Tibial artery (tissue), 4 donors: ENCODE measurements at regions not wholly inside any gene's neighbourhood (a gene's known extent, or its start where the extent isn't known, plus 50 kb on each side); places are given as distances from the start of the nearest gene placed in this dataset.

Source experiments
- DNase-seq, 2 donors: peaks; one replicate each; pipeline ENCODE4 v3.0.0-alpha.2; 2019
- H3K27ac ChIP-seq, 2 donors: fragments of 200-600 bp; sonication (generic) in 1 of 2; 1 replicate in 1 of 2; 2 replicates in 1 of 2; pipeline ENCODE4 v1.5.1; 2018 to 2019; ENCODE audit warnings: mild to moderate bottlenecking in 1 of 2
- H3K27me3 ChIP-seq, 2 donors: fragments of 200-600 bp; sonication (generic) in 1 of 2; one replicate each; pipeline versions ENCODE4 v1.5.1 to v1.6.0; 2016 to 2019
- H3K36me3 ChIP-seq, 3 donors: fragments of 200-600 bp; sonication (generic) in 2 of 3; one replicate each; pipeline ENCODE4 v1.5.1; 2016 to 2019; ENCODE audit warnings: mild to moderate bottlenecking in 2 of 3
- H3K4me1 ChIP-seq, 4 donors: fragments of 200-600 bp; sonication (generic) in 2 of 4; 1 replicate in 3 of 4; 2 replicates in 1 of 4; pipeline ENCODE4 v1.5.1; 2016 to 2019
- H3K4me3 ChIP-seq, 2 donors: fragments of 200-600 bp; sonication (generic) in 1 of 2; 1 replicate in 1 of 2; 2 replicates in 1 of 2; pipeline ENCODE4 v1.5.1; 2018 to 2019; ENCODE audit warnings: mild to moderate bottlenecking in 2 of 2
- H3K9me3 ChIP-seq, 3 donors: fragments of 200-600 bp; sonication (generic) in 1 of 3; one replicate each; pipeline ENCODE4 v1.5.1; 2016 to 2019
- intact Hi-C: fragments of 100-400 bp; cut with DNase I; formaldehyde crosslinking; loops from one replicate; pipeline ENCODE4 v1.15.0; 2023; ENCODE audit warnings: low total_unique reads
- TF ChIP-seq, protein P1 (sequence below), 2 experiments: fragments of 200-600 bp in 1 of 2; fragments of 450-650 bp in 1 of 2; IDR thresholded peaks; one replicate each; pipeline ENCODE4 v1.5.1; 2017 to 2019; ENCODE audit warnings: antibody characterized with exemption in 2 of 2, mild to moderate bottlenecking in 1 of 2, moderate library complexity in 1 of 2

DNA sequence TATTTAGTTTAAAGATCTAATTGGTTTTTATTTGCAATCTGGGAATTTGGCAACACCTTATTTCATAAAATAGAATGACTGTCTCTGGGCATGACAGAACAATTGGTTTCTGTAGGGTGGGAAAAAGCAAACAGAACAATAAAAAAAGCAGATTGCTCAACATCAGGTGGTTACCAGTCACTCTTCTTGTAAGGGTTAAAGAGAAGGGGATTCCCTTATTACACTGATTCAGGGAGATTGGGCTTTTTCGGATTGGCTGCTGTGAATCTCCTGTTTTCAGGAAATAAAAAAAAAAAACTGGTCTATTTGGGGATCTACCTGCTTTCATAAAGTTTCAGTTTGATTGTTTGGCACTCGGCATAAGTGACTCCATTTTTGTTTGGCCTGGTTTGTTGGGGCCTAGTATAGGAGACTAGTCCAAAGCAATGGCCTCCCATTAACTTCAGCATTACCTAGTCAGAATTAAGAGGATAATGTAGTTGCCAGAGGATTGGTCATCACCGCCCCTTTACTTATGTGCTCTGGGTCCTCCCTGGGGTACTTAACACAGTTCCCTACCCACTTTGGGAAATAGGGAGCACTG, 380.5 kb downstream of the IDS start:
- intact Hi-C loops: no loop called here

DNA sequence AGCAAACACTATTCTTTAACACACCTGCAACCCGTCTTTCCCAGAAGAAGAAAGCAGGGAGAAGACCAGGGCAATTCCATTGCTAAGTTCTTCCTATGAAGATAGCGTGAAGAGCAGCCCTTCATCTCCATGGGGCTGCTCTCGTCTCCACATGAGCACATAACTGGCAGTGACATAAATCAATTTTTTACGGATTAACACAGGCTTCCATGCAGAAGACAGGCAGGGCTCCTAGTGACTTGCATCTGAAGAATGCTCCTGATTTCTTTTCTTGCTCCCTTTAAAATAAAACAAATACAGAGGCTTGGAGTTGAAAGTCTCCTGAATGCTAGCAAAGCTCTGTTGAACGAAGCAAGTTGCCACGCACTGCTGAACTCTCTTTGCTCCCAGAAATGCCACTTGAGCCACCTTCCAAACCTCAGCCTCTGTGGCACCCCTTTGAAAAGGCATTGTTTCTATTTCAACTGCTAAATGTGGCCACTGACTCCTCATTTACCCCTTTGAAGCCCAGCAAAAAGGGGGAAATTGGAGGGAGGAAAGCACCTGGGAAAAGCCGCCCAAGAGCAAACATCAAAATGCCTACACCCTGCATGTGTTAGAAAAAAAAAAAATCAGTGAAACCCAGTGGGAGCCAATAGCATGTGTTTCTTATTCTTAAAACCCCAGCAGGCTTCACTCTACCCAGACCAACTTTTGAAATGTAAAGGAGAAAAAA, 383.7 kb downstream of the IDS start:
- no peaks in the 10 kb centered on the region for H3K36me3 ChIP-seq
- H3K27ac ChIP-seq: no peak overlapping the region
- TF ChIP-seq, protein P1, sequence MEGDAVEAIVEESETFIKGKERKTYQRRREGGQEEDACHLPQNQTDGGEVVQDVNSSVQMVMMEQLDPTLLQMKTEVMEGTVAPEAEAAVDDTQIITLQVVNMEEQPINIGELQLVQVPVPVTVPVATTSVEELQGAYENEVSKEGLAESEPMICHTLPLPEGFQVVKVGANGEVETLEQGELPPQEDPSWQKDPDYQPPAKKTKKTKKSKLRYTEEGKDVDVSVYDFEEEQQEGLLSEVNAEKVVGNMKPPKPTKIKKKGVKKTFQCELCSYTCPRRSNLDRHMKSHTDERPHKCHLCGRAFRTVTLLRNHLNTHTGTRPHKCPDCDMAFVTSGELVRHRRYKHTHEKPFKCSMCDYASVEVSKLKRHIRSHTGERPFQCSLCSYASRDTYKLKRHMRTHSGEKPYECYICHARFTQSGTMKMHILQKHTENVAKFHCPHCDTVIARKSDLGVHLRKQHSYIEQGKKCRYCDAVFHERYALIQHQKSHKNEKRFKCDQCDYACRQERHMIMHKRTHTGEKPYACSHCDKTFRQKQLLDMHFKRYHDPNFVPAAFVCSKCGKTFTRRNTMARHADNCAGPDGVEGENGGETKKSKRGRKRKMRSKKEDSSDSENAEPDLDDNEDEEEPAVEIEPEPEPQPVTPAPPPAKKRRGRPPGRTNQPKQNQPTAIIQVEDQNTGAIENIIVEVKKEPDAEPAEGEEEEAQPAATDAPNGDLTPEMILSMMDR (IDR thresholded peaks at IDR 0.05): no peak
- no peaks in the 10 kb centered on the region for H3K27me3 ChIP-seq
- H3K4me3 ChIP-seq: no peak overlapping the region
- no peak for DNase-seq
- no peaks in the 10 kb centered on the region for H3K9me3 ChIP-seq
- intact Hi-C loops: no loop called here
- no peaks in the 10 kb centered on the region for H3K4me1 ChIP-seq

More for the DNA sequence above, 380.5 kb downstream of the IDS start:
- no peaks in the 10 kb centered on the region for H3K36me3 ChIP-seq
- no peak for DNase-seq
- TF ChIP-seq, protein P1 (IDR thresholded peaks at IDR 0.05): no peak
- H3K4me1 ChIP-seq: no peaks in the 10 kb centered on the region
- H3K27ac ChIP-seq: no peak overlapping the region
- H3K4me3 ChIP-seq: no peak overlapping the region
- no peaks in the 10 kb centered on the region for H3K9me3 ChIP-seq
- H3K27me3 ChIP-seq: no peaks in the 10 kb centered on the region

DNA sequence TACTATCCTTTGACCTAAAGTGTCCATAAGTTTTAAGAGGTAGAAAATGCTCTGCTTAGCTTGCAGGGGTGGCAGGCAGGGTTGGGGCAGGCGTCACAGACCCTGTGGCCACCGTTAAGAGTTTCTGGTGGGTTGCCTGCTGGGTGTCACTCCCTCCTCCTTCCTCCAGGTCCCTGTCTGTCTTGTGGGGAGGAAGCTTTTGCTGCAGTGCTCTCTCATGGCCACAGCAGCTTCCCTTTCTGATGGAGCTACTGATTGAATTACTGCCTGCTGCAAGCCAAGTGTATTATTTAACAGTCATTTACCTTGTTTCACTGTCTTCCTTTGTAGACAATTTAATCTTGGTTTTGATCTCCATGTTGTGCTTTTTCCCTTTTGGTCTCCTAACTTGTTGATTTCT, 384.6 kb downstream of the IDS start:
- intact Hi-C loops: no loop called here
- no peaks in the 10 kb centered on the region for H3K9me3 ChIP-seq
- no peaks in the 10 kb centered on the region for H3K4me1 ChIP-seq
- H3K36me3 ChIP-seq: no peaks in the 10 kb centered on the region
- no peaks in the 10 kb centered on the region for H3K27me3 ChIP-seq
- DNase-seq: no peak
- TF ChIP-seq, protein P1 (IDR thresholded peaks at IDR 0.05): no peak
- H3K4me3 ChIP-seq: no peak overlapping the region
- H3K27ac ChIP-seq: no peak overlapping the region

DNA sequence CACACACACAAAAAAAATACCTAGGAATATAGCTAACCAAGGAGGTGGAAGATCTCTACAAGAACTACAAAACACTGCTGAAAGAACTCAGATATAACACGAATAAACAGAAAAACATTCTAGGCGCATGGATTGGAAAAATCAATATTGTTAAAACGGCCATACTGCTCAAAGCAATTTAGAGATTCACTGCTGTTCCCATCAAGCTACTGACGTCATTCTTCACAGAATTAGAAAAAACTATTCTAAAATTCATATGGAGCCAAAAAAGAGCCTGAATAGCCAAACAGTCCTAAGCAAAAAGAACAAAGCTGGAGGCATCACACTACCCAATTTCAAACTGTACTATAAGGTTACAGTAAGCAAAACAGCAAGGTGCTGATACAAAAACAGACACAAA, 390.2 kb downstream of the IDS start:
- Histone ChIP-seq H3K4me1 (no peaks in the 10 kb centered on the region), H3K27ac (no peak overlapping the region), H3K9me3 (no peaks in the 10 kb centered on the region), H3K36me3 (no peaks in the 10 kb centered on the region), H3K27me3 (no peaks in the 10 kb centered on the region), H3K4me3 (no peak overlapping the region)
- no peak for DNase-seq
- intact Hi-C loops: no loop called here
- TF ChIP-seq, protein P1 (IDR thresholded peaks at IDR 0.05): no peak

DNA sequence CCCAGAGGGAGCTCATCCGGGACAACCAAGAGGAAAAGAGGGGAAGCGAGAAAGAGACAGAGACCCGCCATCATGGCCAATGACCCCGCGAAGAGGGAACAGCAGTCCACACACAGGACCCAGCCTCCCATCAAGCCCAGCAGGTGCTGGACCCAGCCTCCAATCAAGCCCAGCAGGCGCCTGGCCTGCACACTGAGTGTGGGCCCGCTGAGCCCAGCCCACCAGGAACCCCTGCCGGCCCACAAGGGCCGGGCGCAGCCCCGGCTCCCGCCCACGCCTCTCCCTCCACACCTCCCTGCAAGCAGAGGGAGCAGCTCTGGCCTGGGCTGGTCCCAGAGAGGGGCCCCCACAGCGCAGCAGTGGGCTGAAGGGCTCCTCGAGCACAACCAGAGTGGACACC, 391.1 kb downstream of the IDS start:
- Histone ChIP-seq H3K9me3 (no peaks in the 10 kb centered on the region), H3K36me3 (no peaks in the 10 kb centered on the region), H3K4me1 (no peaks in the 10 kb centered on the region), H3K4me3 (no peak overlapping the region), H3K27ac (no peak overlapping the region), H3K27me3 (no peaks in the 10 kb centered on the region)
- TF ChIP-seq, protein P1 (IDR thresholded peaks at IDR 0.05): no peak
- no peak for DNase-seq
- intact Hi-C loops: no loop called here
